HL-60 (cell line): ENCODE measurements at regions not wholly inside any gene's neighbourhood (a gene's known extent, or its start where the extent isn't known, plus 50 kb on each side); places are given as distances from the start of the nearest gene placed in this dataset.

ENCODE experiments used
- DNase-seq, 2 experiments: peaks; one replicate each; pipeline ENCODE4 v3.0.0-alpha.2; 2010 to 2020; ENCODE audit warnings: low read depth in 1 of 2, low spot score in 1 of 2
- H3K27ac ChIP-seq: fragments of 250-450 bp; sonication (Bioruptor Pico); replicated peaks from 2 replicates; pipeline ENCODE4 v1.5.1; 2020; ENCODE audit warnings: mild to moderate bottlenecking, moderate library complexity
- H3K27me3 ChIP-seq: fragments of 250-450 bp; sonication (Bioruptor Pico); 2 replicates; pipeline ENCODE4 v1.5.1; 2021; ENCODE audit warnings: mild to moderate bottlenecking, moderate library complexity; ENCODE audit not compliant: insufficient read depth, poor library complexity, severe bottlenecking
- H3K4me3 ChIP-seq: replicated peaks from 2 replicates; pipeline ENCODE4 v1.5.1; 2011; ENCODE audit warnings: mild to moderate bottlenecking, control low read depth, low read length; ENCODE audit not compliant: insufficient read depth
- CTCF ChIP-seq: IDR thresholded peaks from one replicate; pipeline ENCODE4 v1.5.1; 2011; ENCODE audit warnings: low read length, control low read depth, inconsistent platforms; ENCODE audit not compliant: insufficient read depth
- GABPA ChIP-seq: IDR thresholded peaks from 2 replicates; pipeline ENCODE4 v1.6.1; 2012; ENCODE audit warnings: low read depth
- POLR2AphosphoS5 ChIP-seq: IDR thresholded peaks from 2 replicates; pipeline ENCODE4 v1.6.1; 2012; ENCODE audit warnings: low read depth
- SPI1 ChIP-seq: IDR thresholded peaks from 2 replicates; pipeline ENCODE4 v1.6.1; 2012; ENCODE audit warnings: low read depth, mild to moderate bottlenecking, borderline replicate concordance
- TF ChIP-seq, protein P1 (sequence below): IDR thresholded peaks from 2 replicates; pipeline ENCODE4 v1.6.1; 2012; ENCODE audit warnings: low read depth; ENCODE audit not compliant: insufficient replicate concordance

DNA sequence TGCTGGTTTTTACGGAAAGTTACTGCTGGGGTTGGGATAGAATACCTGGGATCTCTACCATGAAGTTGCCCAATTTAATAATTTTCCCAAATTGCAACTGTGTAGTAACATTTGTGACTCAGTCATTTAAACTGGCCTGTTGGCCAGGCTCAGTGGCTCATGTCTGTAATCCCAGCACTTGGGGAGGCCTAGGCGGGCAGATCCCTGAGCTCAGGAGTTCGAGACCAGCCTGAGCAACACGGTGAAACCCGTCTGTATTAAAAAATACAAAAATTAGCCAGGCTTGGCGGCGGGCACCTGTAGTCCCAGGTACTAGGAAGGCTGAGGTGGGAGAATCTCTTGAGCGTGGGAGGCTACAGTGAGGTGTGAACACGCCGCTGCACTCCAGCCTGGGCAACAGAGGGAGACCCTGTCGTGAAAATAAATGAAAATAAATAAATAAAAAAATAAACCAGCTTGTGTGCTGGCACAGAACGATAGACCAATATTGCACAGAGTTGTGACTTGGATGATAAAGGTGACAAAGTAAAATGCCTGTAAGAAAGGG is 160.7 kb upstream of the ZNF608 start:
- TF ChIP-seq, protein P1, sequence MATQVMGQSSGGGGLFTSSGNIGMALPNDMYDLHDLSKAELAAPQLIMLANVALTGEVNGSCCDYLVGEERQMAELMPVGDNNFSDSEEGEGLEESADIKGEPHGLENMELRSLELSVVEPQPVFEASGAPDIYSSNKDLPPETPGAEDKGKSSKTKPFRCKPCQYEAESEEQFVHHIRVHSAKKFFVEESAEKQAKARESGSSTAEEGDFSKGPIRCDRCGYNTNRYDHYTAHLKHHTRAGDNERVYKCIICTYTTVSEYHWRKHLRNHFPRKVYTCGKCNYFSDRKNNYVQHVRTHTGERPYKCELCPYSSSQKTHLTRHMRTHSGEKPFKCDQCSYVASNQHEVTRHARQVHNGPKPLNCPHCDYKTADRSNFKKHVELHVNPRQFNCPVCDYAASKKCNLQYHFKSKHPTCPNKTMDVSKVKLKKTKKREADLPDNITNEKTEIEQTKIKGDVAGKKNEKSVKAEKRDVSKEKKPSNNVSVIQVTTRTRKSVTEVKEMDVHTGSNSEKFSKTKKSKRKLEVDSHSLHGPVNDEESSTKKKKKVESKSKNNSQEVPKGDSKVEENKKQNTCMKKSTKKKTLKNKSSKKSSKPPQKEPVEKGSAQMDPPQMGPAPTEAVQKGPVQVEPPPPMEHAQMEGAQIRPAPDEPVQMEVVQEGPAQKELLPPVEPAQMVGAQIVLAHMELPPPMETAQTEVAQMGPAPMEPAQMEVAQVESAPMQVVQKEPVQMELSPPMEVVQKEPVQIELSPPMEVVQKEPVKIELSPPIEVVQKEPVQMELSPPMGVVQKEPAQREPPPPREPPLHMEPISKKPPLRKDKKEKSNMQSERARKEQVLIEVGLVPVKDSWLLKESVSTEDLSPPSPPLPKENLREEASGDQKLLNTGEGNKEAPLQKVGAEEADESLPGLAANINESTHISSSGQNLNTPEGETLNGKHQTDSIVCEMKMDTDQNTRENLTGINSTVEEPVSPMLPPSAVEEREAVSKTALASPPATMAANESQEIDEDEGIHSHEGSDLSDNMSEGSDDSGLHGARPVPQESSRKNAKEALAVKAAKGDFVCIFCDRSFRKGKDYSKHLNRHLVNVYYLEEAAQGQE: no peak
- TF ChIP-seq GABPA (no peak), CTCF (no peak), SPI1 (no peak), POLR2AphosphoS5 (no peak)
- H3K4me3 ChIP-seq: no peak overlapping the region
- H3K27ac ChIP-seq: no peak overlapping the region
- no peak for DNase-seq
- no peaks in the 10 kb centered on the region for H3K27me3 ChIP-seq

GRCh38 chr5:124908581-124909451 is 162.4 kb upstream of the ZNF608 start:
- H3K27ac ChIP-seq: no peak overlapping the region

GRCh38 chr5:124909734-124910133 is 163.3 kb upstream of the ZNF608 start:
- Histone ChIP-seq H3K4me3 (no peak overlapping the region), H3K27ac (no peak overlapping the region), H3K27me3 (no peaks in the 10 kb centered on the region)
- TF ChIP-seq SPI1: no peak
- TF ChIP-seq, protein P1: no peak
- no peak for TF ChIP-seq POLR2AphosphoS5
- no peak for TF ChIP-seq CTCF
- no peak for TF ChIP-seq GABPA
- no peak for DNase-seq

More at GRCh38 chr5:124908581-124909451, 162.4 kb upstream of the ZNF608 start:
- Histone ChIP-seq H3K4me3 (no peak overlapping the region), H3K27me3 (no peaks in the 10 kb centered on the region)
- TF ChIP-seq SPI1 (no peak), GABPA (no peak), CTCF (no peak)
- TF ChIP-seq, protein P1: no peak
- no peak for DNase-seq
